Activated B cell treated with CpG ODN at 0.5 μM for 24 hours (primary cell): ENCODE measurements at regions not wholly inside any gene's neighbourhood (a gene's known extent, or its start where the extent isn't known, plus 50 kb on each side); places are given as distances from the start of the nearest gene placed in this dataset.
"Not testable (repeated sequence)": the region's sequence is repeated elsewhere in the genome, so short reads cannot be mapped to it uniquely, and the experiment has no call there.

Experiments
- ATAC-seq: fragments of 200-7000 bp; cut with Tn5 transposase; one replicate; pipeline ENCODE4 v1.10.0; 2021; ENCODE audit warnings: low read depth, mild to moderate bottlenecking, moderate library complexity
- CTCF ChIA-PET: fragments of 350-600 bp; sonication (Branson Sonifier 250); formaldehyde crosslinking; loops from one replicate; lab custom pipeline; 2021; ENCODE audit warnings: antibody characterized with exemption; lab: Charles Lee
- POLR2A ChIA-PET: fragments of 350-600 bp; sonication (Branson Sonifier 250); formaldehyde crosslinking; loops from one replicate; lab custom pipeline; 2021; ENCODE audit warnings: antibody characterized with exemption; lab: Charles Lee
- DNase-seq: peaks from one replicate; pipeline ENCODE4 v3.0.0; 2022
- H3K27ac Mint-ChIP-seq: one replicate; pipeline ENCODE4 v1.8.0; 2020; ENCODE audit warnings: mixed read lengths
- H3K27me3 Mint-ChIP-seq: one replicate; pipeline ENCODE4 v1.8.0; 2021; ENCODE audit warnings: mixed read lengths
- H3K36me3 Mint-ChIP-seq: one replicate; pipeline ENCODE4 v1.8.0; 2021; ENCODE audit warnings: low read depth, mixed read lengths
- H3K4me1 Mint-ChIP-seq: one replicate; pipeline ENCODE4 v1.8.0; 2021; ENCODE audit warnings: mixed read lengths
- H3K4me3 Mint-ChIP-seq: one replicate; pipeline ENCODE4 v1.8.0; 2020; ENCODE audit warnings: mild to moderate bottlenecking, mixed read lengths
- H3K9me3 Mint-ChIP-seq: one replicate; pipeline ENCODE4 v1.8.0; 2020; ENCODE audit warnings: mixed read lengths
- CTCF ChIP-seq: fragments of 200-600 bp; IDR thresholded peaks from one replicate; pipeline ENCODE4 v1.8.0; 2022; ENCODE audit warnings: antibody characterized with exemption, mild to moderate bottlenecking
- intact Hi-C: fragments of 100-400 bp; cut with micrococcal nuclease; formaldehyde crosslinking; loops from one replicate; pipeline ENCODE4 v1.15.1; 2024

GRCh38 chr3:55269636-55270035 is 217.5 kb downstream of the WNT5A start:
- DNase-seq, result no peak
- H3K27me3 Mint-ChIP-seq, result no peaks in the 10 kb centered on the region
- ChIA-PET POLR2A (no interaction called here), CTCF (no interaction called here)
- no peak overlapping the region for H3K27ac Mint-ChIP-seq
- H3K9me3 Mint-ChIP-seq, result peaks cover 3% of the 10 kb centered on the region
- no peaks in the 10 kb centered on the region for H3K36me3 Mint-ChIP-seq
- TF ChIP-seq CTCF, result no peak
- no peaks in the 10 kb centered on the region for H3K4me1 Mint-ChIP-seq
- intact Hi-C loops, result no loop called here
- no peak for ATAC-seq
- no peak overlapping the region for H3K4me3 Mint-ChIP-seq

GRCh38 chr3:55269096-55269495 is 218.0 kb downstream of the WNT5A start:
- ChIA-PET CTCF (no interaction called here), POLR2A (no interaction called here)
- Mint-ChIP-seq H3K36me3 (no peaks in the 10 kb centered on the region), H3K27me3 (no peaks in the 10 kb centered on the region), H3K27ac (no peak overlapping the region), H3K4me3 (no peak overlapping the region), H3K4me1 (no peaks in the 10 kb centered on the region), H3K9me3 (peaks cover 3% of the 10 kb centered on the region)
- DNase-seq (no peak), ATAC-seq (no peak)
- no peak for TF ChIP-seq CTCF
- intact Hi-C loops, result no loop called here

- H3K36me3 Mint-ChIP-seq, result no peaks in the 10 kb centered on the region
- no peak overlapping the region for H3K4me3 Mint-ChIP-seq
- POLR2A ChIA-PET, result no interaction called here
- no peaks in the 10 kb centered on the region for H3K9me3 Mint-ChIP-seq
- ATAC-seq, result no peak
- intact Hi-C loops, result no loop called here
- no peaks in the 10 kb centered on the region for H3K4me1 Mint-ChIP-seq
- no peak overlapping the region for H3K27ac Mint-ChIP-seq
- CTCF ChIA-PET, result no interaction called here
- H3K27me3 Mint-ChIP-seq, result no peaks in the 10 kb centered on the region
- no peak for DNase-seq
- TF ChIP-seq CTCF, result no peak
These were observed 219.7 kb downstream of the WNT5A start for GRCh38 chr3:55267206-55267930.

GRCh38 chr3:55264919-55265318 is 222.2 kb downstream of the WNT5A start:
- no peaks in the 10 kb centered on the region for H3K27me3 Mint-ChIP-seq
- DNase-seq, result no peak
- H3K4me1 Mint-ChIP-seq, result no peaks in the 10 kb centered on the region
- no peak overlapping the region for H3K27ac Mint-ChIP-seq
- no peaks in the 10 kb centered on the region for H3K9me3 Mint-ChIP-seq
- no peak for TF ChIP-seq CTCF
- no peaks in the 10 kb centered on the region for H3K36me3 Mint-ChIP-seq
- CTCF ChIA-PET, result no interaction called here
- H3K4me3 Mint-ChIP-seq, result no peak overlapping the region
- intact Hi-C loops, result no loop called here
- POLR2A ChIA-PET, result no interaction called here
- ATAC-seq, result no peak

GRCh38 chr3:55252921-55253320 is 234.2 kb downstream of the WNT5A start:
- Mint-ChIP-seq H3K4me1 (no peaks in the 10 kb centered on the region), H3K36me3 (no peaks in the 10 kb centered on the region), H3K4me3 (no peak overlapping the region), H3K9me3 (peaks cover 7% of the 10 kb centered on the region), H3K27me3 (no peaks in the 10 kb centered on the region), H3K27ac (no peak overlapping the region)
- ChIA-PET CTCF (no interaction called here), POLR2A (no interaction called here)
- no peak for ATAC-seq
- no peak for DNase-seq
- no peak for TF ChIP-seq CTCF
- intact Hi-C loops, result no loop called here

- ATAC-seq, H3K36me3 Mint-ChIP-seq, H3K4me3 Mint-ChIP-seq, POLR2A ChIA-PET, H3K4me1 Mint-ChIP-seq, DNase-seq, H3K27ac Mint-ChIP-seq, H3K9me3 Mint-ChIP-seq, CTCF ChIA-PET, H3K27me3 Mint-ChIP-seq, intact Hi-C loops: not testable (repeated sequence)
These were observed 237.9 kb downstream of the WNT5A start for GRCh38 chr3:55249156-55249555.
